Activated CD4-positive, alpha-beta T cell treated with anti-CD3 and anti-CD28 coated beads, Interleukin-2, amount 50 U/mL, for 16 hours (primary cell): ENCODE measurements at regions not wholly inside any gene's neighbourhood (a gene's known extent, or its start where the extent isn't known, plus 50 kb on each side); places are given as distances from the start of the nearest gene placed in this dataset.
A peak's percentile ranks its signal among the peaks of the same experiment; 100 is the strongest.
"Not testable (repeated sequence)": the region's sequence is repeated elsewhere in the genome, so short reads cannot be mapped to it uniquely, and the experiment has no call there.

Experiments used
- DNase-seq: peaks from one replicate; pipeline ENCODE4 v3.0.0-alpha.2; 2020

- DNase-seq: no peak
These were observed 131.6 kb upstream of the TOP1 start for GRCh38 chr20:40896814-40897700.

- no peak for DNase-seq
These were observed 129.3 kb upstream of the TOP1 start for GRCh38 chr20:40899344-40899743.

- no peak for DNase-seq
These were observed 127.9 kb upstream of the TOP1 start for GRCh38 chr20:40900666-40901215.

GRCh38 chr20:40902661-40903060, 126.0 kb upstream of the TOP1 start:
- no peak for DNase-seq

GRCh38 chr20:40908309-40908708, 120.3 kb upstream of the TOP1 start:
- no peak for DNase-seq

GRCh38 chr20:40909489-40909888, 119.1 kb upstream of the TOP1 start:
- DNase-seq: not testable (repeated sequence)

GRCh38 chr20:40910436-40910835, 118.2 kb upstream of the TOP1 start:
- DNase-seq: not testable (repeated sequence)

GRCh38 chr20:40911152-40911551, 117.5 kb upstream of the TOP1 start:
- DNase-seq: not testable (repeated sequence)

GRCh38 chr20:40913224-40914185, 115.1 kb upstream of the TOP1 start:
- no peak for DNase-seq

GRCh38 chr20:40915756-40916155, 112.9 kb upstream of the TOP1 start:
- no peak for DNase-seq

- DNase-seq: no peak
These were observed 112.3 kb upstream of the TOP1 start for GRCh38 chr20:40916276-40916675.

GRCh38 chr20:40920291-40920690, 108.3 kb upstream of the TOP1 start:
- no peak for DNase-seq

- DNase-seq: peak; percentile 20
These were observed 105.8 kb upstream of the TOP1 start for GRCh38 chr20:40922865-40923264.

- DNase-seq: no peak
These were observed 102.7 kb upstream of the TOP1 start for GRCh38 chr20:40925829-40926510.

GRCh38 chr20:40926928-40927327, 101.7 kb upstream of the TOP1 start:
- no peak for DNase-seq

GRCh38 chr20:40930561-40930960, 98.1 kb upstream of the TOP1 start:
- DNase-seq: no peak

GRCh38 chr20:40931410-40932044, 97.1 kb upstream of the TOP1 start:
- no peak for DNase-seq

- no peak for DNase-seq
These were observed 96.2 kb upstream of the TOP1 start for GRCh38 chr20:40932436-40932835.

GRCh38 chr20:40933758-40934157, 94.9 kb upstream of the TOP1 start:
- peak; percentile 63 for DNase-seq

GRCh38 chr20:40938020-40938419, 90.6 kb upstream of the TOP1 start:
- DNase-seq: no peak

GRCh38 chr20:40939667-40940066, 89.0 kb upstream of the TOP1 start:
- DNase-seq: no peak

GRCh38 chr20:40941133-40941610, 87.5 kb upstream of the TOP1 start:
- no peak for DNase-seq
